ENCODE measurements at regions not wholly inside any gene's neighbourhood (a gene's known extent, or its start where the extent isn't known, plus 50 kb on each side); places are given as distances from the start of the nearest gene placed in this dataset.

GRCh38 chr5:8611067-8611466, 742.1 kb downstream of the MTRR start:
- no peaks in the 10 kb centered on the region for H3K4me1 ChIP-seq (ENCODE audit: control insufficient read depth in 1 of 2, insufficient read depth in 2 of 2, low read depth in 1 of 2, low read length in 1 of 2)
- no peaks in the 10 kb centered on the region for H3K36me3 ChIP-seq (replicated peaks in 1 of 2; ENCODE audit: control insufficient read depth in 1 of 2, insufficient read depth in 2 of 2, low read length in 1 of 2)
- no peak for TF ChIP-seq SIN3A (IDR thresholded peaks at IDR 0.05; ENCODE audit: borderline replicate concordance, low read depth, low read length)
- no peak for TF ChIP-seq MEF2A (IDR thresholded peaks at IDR 0.05; ENCODE audit: borderline replicate concordance, low read depth)
- TF ChIP-seq FOSL2 (IDR thresholded peaks at IDR 0.05; ENCODE audit: borderline replicate concordance, low read depth) = no peak
- TF ChIP-seq JUND (IDR thresholded peaks at IDR 0.05) = no peak
- TF ChIP-seq EP300 (IDR thresholded peaks at IDR 0.05; ENCODE audit: borderline replicate concordance in 1 of 2, low read depth in 1 of 2, low read length in 1 of 2) = no peak
- TF ChIP-seq CTCF (IDR thresholded peaks at IDR 0.05) = no peak
- TF ChIP-seq YY1 (IDR thresholded peaks at IDR 0.05; ENCODE audit: low read depth) = no peak
- no peak for TF ChIP-seq NRF1 (IDR thresholded peaks at IDR 0.05; ENCODE audit: low read depth, low read length)
- TF ChIP-seq ELF1 (IDR thresholded peaks at IDR 0.05) = no peak
- TF ChIP-seq GABPA (IDR thresholded peaks at IDR 0.05; ENCODE audit: low read depth) = no peak
- H2AFZ ChIP-seq (ENCODE audit: low read depth) = no peak overlapping the region
- no peak overlapping the region for H3K27ac ChIP-seq (ENCODE audit: low read depth in 2 of 2, low read length in 1 of 2)
- H4K20me1 ChIP-seq (ENCODE audit: insufficient read depth) = no peaks in the 10 kb centered on the region
- H3F3A ChIP-seq (replicated peaks; ENCODE audit: insufficient read depth) = no peaks in the 10 kb centered on the region
- H3K4me2 ChIP-seq = no peak overlapping the region
- WGBS (ENCODE audit: low lambda C conversion rate) = 53% methylated on average over 3 of the region's 3 CpGs
- ChIA-PET POLR2A (no interaction called here), CTCF (no interaction called here)
- H3K9me3 ChIP-seq = no peaks in the 10 kb centered on the region
- H3K27me3 ChIP-seq (ENCODE audit: insufficient read depth) = no peaks in the 10 kb centered on the region
- no peaks in the 10 kb centered on the region for H3K9me2 ChIP-seq
- H3K79me2 ChIP-seq (ENCODE audit: insufficient read depth) = no peaks in the 10 kb centered on the region
- no peak for DNase-seq
- no peak overlapping the region for H3K9ac ChIP-seq
- no peak overlapping the region for H3K4me3 ChIP-seq (ENCODE audit: low read depth in 2 of 2, low read length in 1 of 2)

GRCh38 chr5:8613078-8613685, 744.2 kb downstream of the MTRR start:
- CTCF ChIA-PET = no interaction called here
- no peaks in the 10 kb centered on the region for H3K79me2 ChIP-seq (ENCODE audit: insufficient read depth)
- TF ChIP-seq NFIC (IDR thresholded peaks at IDR 0.05; ENCODE audit: borderline replicate concordance) = no peak
- no peak for TF ChIP-seq YY1 (IDR thresholded peaks at IDR 0.05; ENCODE audit: low read depth)
- TF ChIP-seq JUND (IDR thresholded peaks at IDR 0.05) = no peak
- no peak for TF ChIP-seq CHD2 (IDR thresholded peaks at IDR 0.05; ENCODE audit: low read length, partially characterized antibody)
- TF ChIP-seq RXRA (IDR thresholded peaks at IDR 0.05; ENCODE audit: borderline replicate concordance, low read depth) = no peak
- TF ChIP-seq ELF1 (IDR thresholded peaks at IDR 0.05) = no peak
- no peak for TF ChIP-seq SIN3A (IDR thresholded peaks at IDR 0.05; ENCODE audit: borderline replicate concordance, low read depth, low read length)
- no peak for TF ChIP-seq TAF1 (IDR thresholded peaks at IDR 0.05; ENCODE audit: borderline replicate concordance, low read depth, low read length)
- no peak for TF ChIP-seq ZBTB33 (IDR thresholded peaks at IDR 0.05; ENCODE audit: borderline replicate concordance, low read depth)
- no peak for TF ChIP-seq FOSL2 (IDR thresholded peaks at IDR 0.05; ENCODE audit: borderline replicate concordance, low read depth)
- TF ChIP-seq EP300 (IDR thresholded peaks at IDR 0.05; ENCODE audit: borderline replicate concordance in 1 of 2, low read depth in 1 of 2, low read length in 1 of 2) = no peak
- TF ChIP-seq GABPA (IDR thresholded peaks at IDR 0.05; ENCODE audit: low read depth) = no peak
- TF ChIP-seq MEF2A (IDR thresholded peaks at IDR 0.05; ENCODE audit: borderline replicate concordance, low read depth) = no peak
- TF ChIP-seq MXI1 (IDR thresholded peaks at IDR 0.05; ENCODE audit: low read depth, low read length) = no peak
- TF ChIP-seq TEAD4 (IDR thresholded peaks at IDR 0.05; ENCODE audit: borderline replicate concordance, insufficient read depth) = no peak
- no peak for TF ChIP-seq USF1 (IDR thresholded peaks at IDR 0.05; ENCODE audit: borderline replicate concordance, low read depth)
- TF ChIP-seq RAD21 (IDR thresholded peaks at IDR 0.05; ENCODE audit: low read length) = no peak
- H2AFZ ChIP-seq (ENCODE audit: low read depth) = no peak overlapping the region
- H3K9me3 ChIP-seq = no peaks in the 10 kb centered on the region
- H3K27me3 ChIP-seq (ENCODE audit: insufficient read depth) = no peaks in the 10 kb centered on the region
- no peaks in the 10 kb centered on the region for H3K9me2 ChIP-seq
- H3F3A ChIP-seq (replicated peaks; ENCODE audit: insufficient read depth) = no peaks in the 10 kb centered on the region
- no peaks in the 10 kb centered on the region for H3K4me1 ChIP-seq (ENCODE audit: control insufficient read depth in 1 of 2, insufficient read depth in 2 of 2, low read depth in 1 of 2, low read length in 1 of 2)
- no peaks in the 10 kb centered on the region for H4K20me1 ChIP-seq (ENCODE audit: insufficient read depth)
- H3K4me3 ChIP-seq (ENCODE audit: low read depth in 2 of 2, low read length in 1 of 2) = no peak overlapping the region
- no peak overlapping the region for H3K9ac ChIP-seq
- H3K27ac ChIP-seq (ENCODE audit: low read depth in 2 of 2, low read length in 1 of 2) = no peak overlapping the region
- POLR2A ChIA-PET = no interaction called here
- no peaks in the 10 kb centered on the region for H3K36me3 ChIP-seq (replicated peaks in 1 of 2; ENCODE audit: control insufficient read depth in 1 of 2, insufficient read depth in 2 of 2, low read length in 1 of 2)
- H3K4me2 ChIP-seq = no peak overlapping the region
- no peak for DNase-seq
- WGBS (ENCODE audit: low lambda C conversion rate) = 41% methylated on average over 4 of the region's 4 CpGs

All from SK-N-SH (cell line).